Stimulated activated CD4-positive, alpha-beta T cell treated with anti-CD3 and anti-CD28 coated beads, Interleukin-1b, Interleukin-23, amount 100 ng/mL, for 48 hours (primary cell): ENCODE measurements at regions not wholly inside any gene's neighbourhood (a gene's known extent, or its start where the extent isn't known, plus 50 kb on each side); places are given as distances from the start of the nearest gene placed in this dataset.
"Not testable (repeated sequence)": the region's sequence is repeated elsewhere in the genome, so short reads cannot be mapped to it uniquely, and the experiment has no call there.

Experiments
- DNase-seq: peaks from one replicate; pipeline ENCODE4 v3.0.0-alpha.2; 2020

- DNase-seq: no peak
Measured at GRCh38 chr7:79952399-79952798, 182.2 kb upstream of the GNAI1 start.

GRCh38 chr7:79951415-79951814, 183.2 kb upstream of the GNAI1 start:
- DNase-seq: no peak

- DNase-seq: no peak
Measured at GRCh38 chr7:79949778-79950177, 184.9 kb upstream of the GNAI1 start.

GRCh38 chr7:79936281-79936983, 198.2 kb upstream of the GNAI1 start:
- no peak for DNase-seq

- DNase-seq: no peak
Measured at GRCh38 chr7:79934727-79935126, 199.9 kb upstream of the GNAI1 start.

GRCh38 chr7:79933144-79933543, 201.5 kb upstream of the GNAI1 start:
- DNase-seq: no peak

- DNase-seq: no peak
Measured at GRCh38 chr7:79930604-79931003, 204.0 kb upstream of the GNAI1 start.

GRCh38 chr7:79927116-79927515, 207.5 kb upstream of the GNAI1 start:
- DNase-seq: no peak

- no peak for DNase-seq
Measured at GRCh38 chr7:79923953-79924352, 210.7 kb upstream of the GNAI1 start.

GRCh38 chr7:79922894-79923293, 211.7 kb upstream of the GNAI1 start:
- no peak for DNase-seq

GRCh38 chr7:79921976-79922375, 212.7 kb upstream of the GNAI1 start:
- DNase-seq: no peak

GRCh38 chr7:79918632-79919031, 216.0 kb upstream of the GNAI1 start:
- DNase-seq: not testable (repeated sequence)

- not testable (repeated sequence) for DNase-seq
Measured at GRCh38 chr7:79915346-79915745, 219.3 kb upstream of the GNAI1 start.

GRCh38 chr7:79912213-79912633, 222.4 kb upstream of the GNAI1 start:
- DNase-seq: no peak

GRCh38 chr7:79911420-79911819, 223.2 kb upstream of the GNAI1 start:
- no peak for DNase-seq

GRCh38 chr7:79909176-79909575, 225.5 kb upstream of the GNAI1 start:
- no peak for DNase-seq

- no peak for DNase-seq
Measured at GRCh38 chr7:79897166-79897565, 237.5 kb upstream of the GNAI1 start.

- no peak for DNase-seq
Measured at GRCh38 chr7:79893991-79894390, 240.6 kb upstream of the GNAI1 start.

GRCh38 chr7:79882922-79883321, 251.7 kb upstream of the GNAI1 start:
- DNase-seq: no peak

GRCh38 chr7:79880312-79880711, 254.3 kb upstream of the GNAI1 start:
- DNase-seq: no peak

GRCh38 chr7:79877874-79878465, 256.7 kb upstream of the GNAI1 start:
- no peak for DNase-seq

- no peak for DNase-seq
Measured at GRCh38 chr7:79876848-79877252, 257.8 kb upstream of the GNAI1 start.

- DNase-seq: no peak
Measured at GRCh38 chr7:79874797-79875196, 259.8 kb upstream of the GNAI1 start.

- DNase-seq: no peak
Measured at GRCh38 chr7:79872176-79872575, 262.5 kb upstream of the GNAI1 start.

GRCh38 chr7:79868010-79868409, 266.6 kb upstream of the GNAI1 start:
- no peak for DNase-seq
